Activated T-cell treated with anti-CD3 and anti-CD28 coated beads for 48 hours (primary cell): ENCODE measurements at regions not wholly inside any gene's neighbourhood (a gene's known extent, or its start where the extent isn't known, plus 50 kb on each side); places are given as distances from the start of the nearest gene placed in this dataset.

Experiments
- DNase-seq: peaks from one replicate; pipeline ENCODE4 v3.0.0-alpha.2; 2020; ENCODE audit warnings: low read depth

DNA sequence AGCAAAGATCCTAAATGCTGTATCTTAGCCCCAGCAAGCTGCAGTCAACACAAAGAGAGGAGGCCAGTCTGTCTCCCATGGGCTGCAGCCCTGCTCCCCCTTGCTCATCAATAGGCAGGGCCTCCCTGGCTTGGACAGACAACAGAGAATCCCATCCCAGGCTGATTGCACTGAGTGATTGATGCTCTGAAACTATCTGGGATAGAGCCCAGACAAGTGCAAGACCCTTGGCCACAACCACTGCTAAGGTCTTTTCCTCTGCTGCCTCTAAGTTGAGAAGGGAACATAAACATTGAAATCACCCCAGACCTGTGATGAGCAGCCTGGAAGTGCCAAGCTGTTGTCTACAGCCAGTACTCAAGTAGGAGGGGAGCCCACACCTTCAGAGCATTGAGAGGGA lies 661.0 kb upstream of the CDH18 start:
- DNase-seq, result no peak

DNA sequence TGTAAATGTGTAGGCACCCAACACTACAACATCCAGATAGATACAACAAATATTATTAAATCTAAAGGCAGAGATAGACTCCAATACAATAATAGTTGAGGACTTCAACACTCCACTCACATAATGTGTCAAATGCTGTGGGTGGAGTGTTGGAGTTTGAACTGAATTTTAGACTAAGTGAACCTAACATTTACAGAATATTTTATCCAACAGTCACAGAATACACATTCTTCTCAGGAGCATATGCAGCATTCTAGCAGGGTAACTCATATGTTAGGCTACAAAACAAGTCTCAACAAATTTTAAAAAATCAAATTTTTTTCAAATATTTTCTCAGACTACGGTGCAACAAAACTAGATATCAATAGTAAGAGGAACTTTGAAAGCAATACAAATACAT lies 648.7 kb upstream of the CDH18 start:
- DNase-seq, result no peak

DNA sequence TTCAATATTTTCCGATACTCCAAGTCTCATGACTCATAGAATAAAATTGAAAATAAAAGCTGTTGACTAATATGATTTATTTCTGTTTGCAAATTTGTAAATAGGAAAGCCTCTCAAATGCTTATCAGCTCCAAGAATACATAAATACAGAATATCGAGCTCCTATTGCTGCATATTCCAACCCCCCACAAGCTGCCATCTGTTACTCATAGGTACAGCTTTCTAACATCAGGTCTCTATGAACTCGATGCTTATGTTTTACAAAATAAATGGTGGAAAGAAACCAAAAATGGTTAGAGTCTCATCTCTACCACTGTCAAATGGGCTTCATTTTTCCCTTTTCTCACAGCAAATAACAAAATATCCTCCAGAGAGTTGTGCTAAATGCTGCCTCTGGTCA lies 631.6 kb upstream of the CDH18 start:
- DNase-seq, result no peak

DNA sequence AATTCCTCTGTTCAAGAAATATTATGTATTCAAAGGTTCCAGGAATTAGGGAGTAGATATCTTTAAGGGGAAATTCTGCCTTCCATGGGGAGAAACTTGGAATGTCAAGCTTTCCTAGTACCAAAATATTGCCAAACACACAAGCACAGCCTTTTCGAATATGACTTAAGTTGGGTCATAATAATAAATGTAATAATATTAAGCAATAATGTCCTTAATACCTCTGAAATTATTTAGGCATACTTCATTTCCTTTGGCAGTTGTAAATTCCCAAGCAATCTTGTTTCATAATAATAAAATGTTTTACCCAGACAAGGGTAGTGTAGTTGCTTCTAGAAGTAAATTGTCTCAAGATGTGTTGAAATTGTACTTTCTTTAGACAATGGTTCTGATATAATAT lies 630.3 kb upstream of the CDH18 start:
- DNase-seq, result no peak

DNA sequence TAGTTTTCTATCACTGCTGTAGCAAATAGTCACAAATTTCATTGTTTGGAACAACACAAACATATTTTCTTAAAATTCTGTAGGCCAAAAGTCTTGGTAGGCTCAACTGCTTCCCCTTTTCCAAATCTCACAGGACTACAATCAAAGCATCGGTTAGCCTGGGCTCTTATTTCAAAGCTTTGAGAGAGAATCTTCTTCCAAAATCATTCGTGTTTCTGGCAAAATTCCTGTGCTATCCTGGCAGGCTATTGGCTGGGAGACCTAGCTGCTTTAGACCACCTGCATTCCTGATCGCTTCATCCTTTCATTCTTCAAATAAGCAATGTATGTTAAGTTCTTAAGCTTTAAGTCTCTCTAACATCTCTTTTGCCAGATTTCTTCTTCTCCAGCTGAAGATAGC lies 629.8 kb upstream of the CDH18 start:
- DNase-seq, result no peak

DNA sequence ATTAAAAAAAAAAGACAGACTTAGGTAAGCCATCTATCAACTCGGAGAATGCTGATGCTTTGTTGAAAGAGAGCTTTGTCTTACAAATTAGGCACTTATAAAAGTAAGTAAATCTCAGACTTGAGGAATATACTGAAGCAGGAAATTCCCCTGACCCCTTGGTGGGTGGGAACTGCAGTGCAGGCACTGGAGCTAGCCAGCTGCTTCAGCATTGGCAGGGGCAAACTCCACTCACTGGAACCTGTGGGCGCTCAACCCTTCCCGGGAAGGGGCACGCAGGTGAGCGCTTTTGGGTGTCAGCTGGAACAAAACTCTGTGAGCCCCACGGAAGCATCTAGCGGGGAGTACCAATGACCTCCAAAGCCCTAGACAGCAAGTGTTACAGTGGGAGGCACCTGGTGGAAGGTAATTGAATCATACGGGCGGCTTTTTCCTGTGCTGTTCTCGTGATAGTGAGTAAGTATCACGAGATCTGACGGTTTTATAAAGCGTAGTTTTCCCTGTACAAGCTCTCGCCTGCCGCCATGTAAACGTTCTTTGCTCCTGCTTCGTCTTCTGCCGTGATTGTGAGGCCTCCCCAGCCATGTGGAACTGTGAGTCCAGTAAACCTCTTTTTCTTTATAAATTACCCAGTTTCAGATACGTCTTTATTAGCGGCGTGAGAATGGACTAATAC lies 628.0 kb upstream of the CDH18 start:
- DNase-seq, result no peak

DNA sequence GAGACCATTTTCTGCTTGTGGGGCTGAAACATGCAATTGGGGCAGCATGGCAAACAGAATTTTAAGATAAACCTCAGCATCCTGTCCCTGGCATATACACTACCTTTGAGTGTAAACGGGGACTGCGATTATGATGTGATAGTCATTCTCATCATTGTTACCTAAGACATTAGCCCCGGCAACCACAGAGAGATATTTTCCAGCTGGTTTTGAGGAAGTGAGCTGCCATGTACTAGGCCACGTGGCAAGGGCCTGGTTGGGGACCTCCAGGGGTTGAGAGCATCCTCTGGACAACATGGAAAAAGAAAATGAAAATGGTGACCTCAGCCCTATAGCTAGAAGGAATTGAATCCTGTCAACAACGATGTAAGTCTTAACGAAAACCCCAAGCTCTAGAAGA lies 623.6 kb upstream of the CDH18 start:
- no peak for DNase-seq

DNA sequence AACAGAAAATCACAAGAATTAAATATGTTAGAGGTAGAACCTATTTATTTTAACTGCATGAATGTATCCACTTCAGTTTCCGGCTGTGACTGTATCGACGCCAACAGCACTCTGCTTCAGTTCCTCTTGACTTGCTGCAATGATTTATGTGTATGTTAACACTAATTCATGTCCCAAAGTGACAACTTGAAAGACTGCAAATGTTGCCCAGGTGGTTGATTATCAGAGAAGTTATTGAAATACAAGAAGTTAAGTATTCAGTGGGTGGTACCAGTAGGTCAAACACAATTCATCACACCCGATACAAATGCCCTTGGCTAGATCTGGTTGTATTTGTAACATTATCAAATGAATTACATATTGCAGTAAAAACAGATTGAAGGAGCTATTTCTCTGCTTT lies 622.7 kb upstream of the CDH18 start:
- no peak for DNase-seq

DNA sequence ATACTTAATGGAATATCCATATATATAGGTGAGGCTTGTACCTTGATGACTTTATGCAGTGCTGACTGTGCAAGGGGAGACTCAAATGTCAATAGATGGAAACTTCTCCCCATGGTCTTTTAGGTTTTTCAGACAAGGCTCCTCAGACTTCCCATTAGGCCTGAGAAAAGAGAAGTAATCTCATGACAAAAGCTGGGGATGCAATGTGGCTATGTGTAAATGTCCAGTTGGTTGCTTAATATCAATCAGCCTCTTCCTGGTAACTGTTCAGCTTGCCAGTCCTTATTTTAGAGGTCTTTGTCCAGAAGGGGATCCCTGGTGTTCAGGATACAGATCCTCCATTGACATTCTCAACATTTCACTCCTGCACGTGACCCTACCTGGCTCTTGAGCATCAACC lies 621.1 kb upstream of the CDH18 start:
- no peak for DNase-seq

DNA sequence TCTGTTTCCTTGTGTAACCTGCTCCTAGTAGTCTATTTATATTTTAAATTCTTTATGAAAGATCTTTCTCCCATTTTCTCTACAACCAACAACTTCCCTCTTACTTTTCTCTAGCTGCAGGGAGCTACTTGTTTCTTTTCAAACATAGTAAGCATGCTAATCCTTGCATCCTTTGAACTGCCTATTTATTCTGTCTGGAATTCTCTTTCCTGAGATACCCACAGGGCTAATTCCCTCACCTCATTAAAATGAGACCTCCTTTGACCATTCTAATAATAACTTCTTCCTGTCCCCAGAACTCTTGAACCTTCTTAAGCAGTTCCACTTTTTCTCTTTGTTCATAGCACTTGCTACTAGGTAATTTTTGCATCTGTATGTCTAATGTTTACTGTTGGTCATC lies 620.6 kb upstream of the CDH18 start:
- DNase-seq, result no peak

DNA sequence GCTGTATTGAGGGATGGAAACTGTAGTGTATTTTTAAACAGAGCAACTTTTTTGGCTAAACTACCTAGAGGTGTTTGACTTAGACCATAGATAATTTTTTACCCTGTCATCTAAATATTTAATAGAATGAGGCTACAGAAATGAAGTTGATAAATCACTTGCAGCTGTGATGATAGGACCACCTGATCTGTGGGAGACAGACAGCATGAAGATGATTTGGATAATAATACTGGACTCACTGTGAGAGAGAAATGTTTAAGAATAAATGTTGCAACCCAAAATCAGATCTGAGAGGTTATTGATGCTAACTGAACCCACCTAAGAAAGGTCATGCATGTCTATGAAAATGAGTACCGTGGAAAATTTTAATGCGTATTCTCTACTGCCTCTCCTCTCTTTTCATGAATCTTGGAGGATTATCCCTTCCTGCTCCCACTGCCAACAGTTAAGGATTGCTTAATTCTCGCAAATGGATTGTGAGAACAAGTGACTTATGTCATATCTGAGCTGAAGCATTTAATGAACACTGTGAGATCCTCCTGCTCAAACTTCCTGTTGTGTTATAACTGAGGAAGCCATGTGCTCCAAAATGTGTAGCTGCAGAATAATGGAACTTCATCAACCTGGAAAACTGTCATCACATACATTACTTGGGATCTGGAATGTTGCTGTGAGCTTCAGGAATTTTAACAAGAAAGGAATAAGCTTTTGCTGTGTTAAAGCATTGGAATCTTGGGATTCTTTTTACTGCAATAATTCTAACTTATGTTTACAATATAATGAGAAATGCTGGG lies 617.9 kb upstream of the CDH18 start:
- no peak for DNase-seq

DNA sequence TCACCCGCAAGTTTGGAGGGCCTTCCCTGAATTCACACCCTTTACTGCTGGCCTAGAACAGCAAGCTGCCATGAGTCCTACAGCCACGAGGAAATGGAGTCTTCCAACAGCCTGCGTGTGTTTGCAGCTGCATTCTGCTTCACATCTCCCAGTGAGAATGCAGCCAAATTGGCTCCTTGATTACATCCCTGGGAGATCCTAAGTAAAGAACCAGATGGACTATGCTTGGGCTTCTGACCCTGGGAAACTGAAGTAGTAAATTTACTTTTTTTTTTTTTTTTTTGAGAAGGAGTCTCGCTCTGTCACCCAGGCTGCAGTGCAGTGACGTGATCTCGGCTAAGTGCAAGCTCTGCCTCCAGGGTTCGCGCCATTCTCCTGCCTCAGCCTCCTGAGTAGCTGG lies 617.0 kb upstream of the CDH18 start:
- no peak for DNase-seq

DNA sequence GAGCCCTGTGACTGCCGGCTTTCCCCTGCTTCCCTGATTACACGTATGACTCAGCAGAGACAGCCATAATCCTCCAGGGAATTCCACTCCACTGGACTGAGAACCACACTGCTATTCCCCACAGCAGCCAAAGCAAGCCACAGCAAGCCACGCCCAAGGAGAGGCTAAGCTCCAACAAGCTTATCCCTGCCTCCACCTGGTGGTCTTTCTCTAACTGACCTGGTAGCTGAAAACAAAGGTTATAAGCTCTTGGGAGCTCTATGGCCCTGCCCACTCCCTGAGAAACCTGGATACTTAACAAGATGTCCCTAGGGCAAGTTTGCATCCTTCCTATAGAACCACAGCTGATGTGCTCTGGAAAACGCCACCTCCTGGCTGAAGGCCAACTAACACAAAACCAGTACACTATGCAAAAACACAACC lies 613.7 kb upstream of the CDH18 start:
- DNase-seq, result no peak

DNA sequence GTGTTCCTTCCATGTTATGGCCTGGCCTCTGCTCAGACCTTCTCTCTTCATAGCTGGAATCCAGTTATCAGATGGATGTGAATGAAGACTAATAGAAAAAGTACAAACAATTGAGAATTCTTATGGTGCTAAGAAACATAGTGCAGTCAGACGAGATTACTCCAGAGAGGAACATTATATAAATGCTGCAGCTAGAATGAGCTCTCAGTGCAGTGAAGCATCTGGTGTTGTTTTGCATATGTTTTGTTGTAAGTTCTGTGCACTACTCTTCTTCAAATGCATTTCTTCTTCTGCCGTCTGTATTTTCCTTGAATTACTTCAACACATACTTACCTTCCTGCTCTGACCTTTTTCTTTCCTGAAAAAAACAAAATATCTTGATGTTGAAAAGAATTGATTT lies 602.4 kb upstream of the CDH18 start:
- DNase-seq, result no peak

DNA sequence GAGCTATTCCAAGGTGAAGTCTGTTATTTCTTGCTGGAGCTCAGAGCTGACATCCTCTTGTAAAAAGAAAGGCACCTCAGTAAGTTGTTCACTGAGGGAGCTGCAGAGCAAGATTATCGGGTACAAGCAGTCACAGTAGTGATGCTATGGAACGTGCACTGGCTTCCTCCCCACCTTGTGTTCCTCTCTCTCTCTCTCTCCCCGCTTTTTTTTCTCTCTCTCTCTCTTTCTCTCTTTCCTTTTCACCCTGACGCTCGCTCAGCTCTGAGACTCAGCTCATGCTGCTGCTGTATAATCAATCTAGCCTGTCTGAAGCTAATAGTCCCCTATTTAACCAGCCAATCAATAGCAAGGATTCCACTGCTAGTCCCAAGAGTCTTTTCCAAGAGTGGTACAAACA lies 587.6 kb upstream of the CDH18 start:
- no peak for DNase-seq

DNA sequence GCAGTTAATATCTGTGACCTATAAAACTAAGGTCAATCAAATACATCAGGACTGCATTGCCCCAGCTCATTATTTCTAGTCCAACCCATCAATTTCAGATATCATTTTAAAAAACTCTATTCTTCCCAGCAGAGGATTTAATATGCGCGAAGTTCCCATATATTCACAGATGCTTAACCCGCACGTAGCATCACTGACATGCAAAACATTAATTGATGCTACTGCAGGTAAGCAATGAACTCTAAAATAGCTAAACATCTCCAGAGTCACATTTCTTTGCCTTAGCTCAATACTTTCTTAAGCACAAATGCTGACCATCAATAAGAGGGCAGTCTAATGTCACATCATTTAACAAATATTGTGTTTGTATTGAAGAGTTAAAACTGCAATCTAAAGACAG lies 586.6 kb upstream of the CDH18 start:
- no peak for DNase-seq

DNA sequence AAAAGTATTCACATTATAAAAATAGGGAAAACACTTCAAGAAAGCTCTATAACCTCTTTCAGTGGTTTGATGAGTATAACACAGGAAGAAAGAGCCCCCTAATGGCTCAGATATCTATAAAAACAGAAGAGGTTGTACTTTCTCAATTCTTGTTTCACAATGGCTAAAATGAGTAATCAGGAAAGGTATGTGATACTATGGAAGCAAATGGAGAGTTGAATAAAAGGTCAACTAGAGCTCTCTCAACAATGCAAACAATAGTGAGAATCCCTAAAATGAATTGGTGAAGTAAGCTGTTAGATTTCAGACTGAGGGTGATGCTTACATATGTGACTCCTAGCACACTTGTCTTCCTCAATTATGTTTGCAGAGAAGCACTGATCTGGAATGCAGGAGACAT lies 584.6 kb upstream of the CDH18 start:
- no peak for DNase-seq

DNA sequence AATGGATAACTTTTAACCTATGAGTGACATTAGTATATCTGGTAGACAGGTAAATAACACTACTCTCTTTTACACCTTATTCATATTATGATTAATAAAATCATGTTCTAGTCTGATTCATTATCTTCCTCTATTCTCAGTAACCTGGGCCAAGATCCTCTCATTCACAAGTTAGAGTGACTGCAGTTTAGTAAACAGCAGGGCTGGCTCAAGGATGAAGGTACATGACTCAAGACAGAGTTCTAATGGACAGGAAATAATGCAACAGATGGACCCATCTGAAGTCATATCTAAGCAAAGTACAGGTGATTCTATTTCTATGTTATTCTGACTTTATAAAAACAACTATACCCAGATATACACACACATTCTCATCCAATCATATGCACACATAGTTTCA lies 582.5 kb upstream of the CDH18 start:
- no peak for DNase-seq

DNA sequence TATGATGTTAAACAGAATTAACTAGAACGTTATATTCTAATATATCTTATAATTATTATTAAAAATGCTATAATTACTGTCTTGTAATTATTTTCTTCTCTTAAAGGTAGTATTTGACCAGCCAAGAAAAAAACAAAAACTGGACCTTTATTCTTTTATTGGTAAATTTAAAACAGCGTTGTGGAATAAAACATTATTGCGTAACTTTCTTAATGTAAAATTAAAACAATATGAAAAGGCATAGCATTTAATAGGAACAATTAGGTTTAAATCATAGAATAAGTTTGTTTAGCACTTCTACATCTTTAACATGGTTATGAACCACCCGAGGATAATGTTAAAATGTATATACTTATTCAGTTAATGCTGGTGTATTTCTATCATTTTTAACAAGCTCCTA lies 574.5 kb upstream of the CDH18 start:
- DNase-seq, result no peak

DNA sequence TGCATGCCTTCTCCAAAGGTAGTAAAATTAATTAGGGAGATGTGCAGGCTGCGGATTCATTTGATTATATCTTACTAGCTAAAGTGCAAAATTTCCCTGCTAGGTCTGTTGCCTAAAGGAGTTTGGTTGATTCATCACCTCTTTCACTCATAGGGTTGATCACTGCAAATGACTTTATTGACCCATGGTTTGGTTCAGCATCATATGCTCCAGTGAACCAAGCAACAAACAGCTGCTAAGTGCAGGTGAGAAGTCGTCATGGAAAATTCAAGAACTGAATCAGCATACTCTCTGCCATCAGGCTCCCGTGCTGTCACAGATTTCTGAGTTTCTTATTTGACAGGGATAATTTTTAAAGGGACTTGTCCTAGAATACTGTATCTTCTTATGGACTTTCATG lies 571.8 kb upstream of the CDH18 start:
- DNase-seq, result no peak

DNA sequence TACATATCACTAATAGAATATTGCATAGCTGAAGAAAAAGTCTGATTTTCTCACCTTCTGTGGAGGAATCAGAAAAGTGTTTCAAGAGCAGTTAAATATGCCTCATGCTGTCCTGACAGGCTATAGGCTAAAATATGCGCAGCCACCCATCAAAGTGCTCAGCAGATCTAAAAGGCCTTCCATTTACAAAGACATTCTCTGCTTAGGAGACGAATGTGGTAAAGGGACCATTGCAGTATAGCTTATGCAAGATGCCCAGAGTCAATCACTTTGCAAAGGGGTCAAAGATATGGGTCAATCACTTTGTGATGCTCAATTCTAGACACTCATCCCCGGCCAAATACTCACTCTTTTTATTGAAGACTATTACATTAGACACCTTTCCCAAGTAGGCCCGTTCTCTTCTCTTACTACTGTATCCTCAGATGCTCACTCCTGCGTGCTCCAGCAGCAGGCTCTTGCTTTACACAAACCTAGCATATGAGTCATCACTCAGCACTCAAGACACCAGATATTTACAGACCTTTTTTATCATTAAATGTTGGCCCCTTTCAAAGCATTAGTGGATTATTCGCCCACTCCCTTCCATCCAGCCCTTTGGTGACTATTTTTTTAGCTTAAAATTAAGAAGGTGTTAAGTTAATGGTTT lies 568.2 kb upstream of the CDH18 start:
- DNase-seq, result no peak

DNA sequence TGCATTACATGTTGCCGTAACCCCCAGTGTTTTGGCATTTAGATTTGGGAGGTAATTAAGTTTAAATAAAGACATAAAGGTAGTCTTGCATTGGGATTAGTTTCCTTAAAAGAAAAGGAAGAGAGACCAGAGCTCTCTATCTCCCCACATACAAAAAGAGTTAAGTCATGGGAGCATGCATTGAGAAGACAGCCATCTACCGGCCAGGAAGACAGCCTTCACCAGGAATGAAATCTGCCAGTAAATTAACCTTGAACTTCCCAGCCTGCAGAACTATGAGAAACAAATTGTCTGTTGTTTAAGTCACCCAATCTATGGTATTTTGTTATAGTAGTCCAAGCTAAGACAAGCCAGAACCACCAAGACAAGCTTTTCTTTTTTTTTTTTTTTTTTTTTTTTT lies 567.0 kb upstream of the CDH18 start:
- DNase-seq, result no peak

DNA sequence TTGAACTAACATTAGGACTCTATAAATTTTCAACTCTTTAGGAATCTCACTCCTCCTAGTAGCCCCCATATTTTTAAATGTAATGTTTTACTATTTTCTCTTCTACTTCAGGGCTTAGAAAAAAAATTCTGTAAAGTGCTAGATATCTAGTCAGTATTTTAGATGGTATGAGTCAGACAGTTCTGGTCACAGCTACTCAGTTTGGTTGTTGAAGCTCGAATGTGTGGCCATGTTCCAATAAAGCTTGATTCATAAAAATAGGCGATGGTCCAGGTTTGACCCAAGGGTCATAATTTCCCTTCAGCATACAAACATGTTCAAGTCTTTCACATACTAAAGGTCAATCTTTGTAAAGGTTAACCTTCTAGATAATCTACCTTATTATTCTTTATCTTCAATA lies 566.0 kb upstream of the CDH18 start:
- DNase-seq, result no peak
